ENCODE measurements at regions not wholly inside any gene's neighbourhood (a gene's known extent, or its start where the extent isn't known, plus 50 kb on each side); places are given as distances from the start of the nearest gene placed in this dataset.

DNA sequence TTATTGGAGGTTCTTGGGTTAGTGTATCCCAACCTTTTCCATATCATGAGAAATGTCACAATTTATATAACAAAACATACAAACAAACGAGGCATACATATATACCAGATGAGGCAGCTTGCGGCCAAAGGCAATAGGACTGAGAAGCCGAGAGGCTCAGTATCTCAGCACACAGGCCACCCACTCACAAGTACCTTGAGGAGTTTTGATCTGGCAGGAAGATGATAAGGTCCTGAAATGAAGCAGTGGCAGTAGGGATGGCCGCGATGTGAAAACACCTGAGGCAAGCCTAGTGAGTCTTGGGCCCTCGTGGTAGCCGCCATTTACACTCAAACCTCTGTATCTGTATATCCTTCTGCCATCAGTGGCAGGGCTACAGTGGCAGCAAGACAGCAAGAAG lies 55.3 kb upstream of the PRPS1 start:
- Histone ChIP-seq H3K4me3 (ENCODE audit: extremely low read depth, insufficient read depth, low read length, poor library complexity, severe bottlenecking) (no peak overlapping the region), H3K27ac (ENCODE audit: low read depth, low read length, severe bottlenecking) (no peak overlapping the region), H3K36me3 (ENCODE audit: control insufficient read depth, insufficient read depth, low read length) (no peaks in the 10 kb centered on the region), H3K9me3 (ENCODE audit: control insufficient read depth, low read length) (peaks cover 6% of the 10 kb centered on the region), H3K4me1 (ENCODE audit: control insufficient read depth, insufficient read depth, low read length, poor library complexity, severe bottlenecking) (peaks cover 30% of the 10 kb centered on the region)
- 100% methylated on average over 2 of the region's 7 CpGs; no CpG with 5 or more reads in 1 of the 2 experiments for WGBS, 2 experiments (ENCODE audit: insufficient coverage in 2 of 2)

DNA sequence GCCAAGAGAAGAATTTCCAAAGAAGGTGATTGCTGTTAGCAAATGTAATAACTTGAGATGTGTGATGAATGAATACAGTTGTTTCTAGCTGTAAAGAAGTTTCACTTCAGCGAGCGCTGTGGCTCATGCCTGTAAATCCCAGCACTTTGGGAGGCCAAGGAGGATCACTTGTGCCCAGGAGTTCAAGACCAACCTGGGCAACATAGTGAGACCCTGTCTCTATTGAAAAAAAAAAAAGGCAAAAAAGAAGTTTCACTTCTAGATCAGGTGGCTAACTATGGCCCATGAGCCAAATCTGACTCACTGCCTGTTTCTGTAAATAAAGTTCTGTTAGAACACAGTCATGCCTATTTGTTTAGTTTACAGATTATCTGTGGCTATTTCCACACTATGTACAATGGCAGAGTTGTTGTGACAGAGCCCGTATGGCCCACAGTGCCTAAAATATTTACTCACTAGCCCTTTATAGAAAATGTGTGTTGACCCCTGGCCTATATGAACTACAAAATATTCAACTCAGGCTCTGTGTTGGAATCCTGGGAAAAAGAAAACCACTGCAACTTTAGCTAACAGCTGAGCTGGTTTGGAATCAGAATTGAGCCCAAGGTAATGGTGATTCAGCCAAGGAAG lies 54.1 kb upstream of the PRPS1 start:
- 80 to 100% methylated on average over 2 of the region's 3 CpGs for WGBS, 2 experiments (ENCODE audit: insufficient coverage in 2 of 2)
- H3K27ac ChIP-seq (ENCODE audit: low read depth, low read length, severe bottlenecking), result peak overlapping the region; percentile 67
- peaks cover 30% of the 10 kb centered on the region for H3K4me1 ChIP-seq (ENCODE audit: control insufficient read depth, insufficient read depth, low read length, poor library complexity, severe bottlenecking)
- no peaks in the 10 kb centered on the region for H3K36me3 ChIP-seq (ENCODE audit: control insufficient read depth, insufficient read depth, low read length)
- peaks cover 6% of the 10 kb centered on the region for H3K9me3 ChIP-seq (ENCODE audit: control insufficient read depth, low read length)
- no peak overlapping the region for H3K4me3 ChIP-seq (ENCODE audit: extremely low read depth, insufficient read depth, low read length, poor library complexity, severe bottlenecking)

DNA sequence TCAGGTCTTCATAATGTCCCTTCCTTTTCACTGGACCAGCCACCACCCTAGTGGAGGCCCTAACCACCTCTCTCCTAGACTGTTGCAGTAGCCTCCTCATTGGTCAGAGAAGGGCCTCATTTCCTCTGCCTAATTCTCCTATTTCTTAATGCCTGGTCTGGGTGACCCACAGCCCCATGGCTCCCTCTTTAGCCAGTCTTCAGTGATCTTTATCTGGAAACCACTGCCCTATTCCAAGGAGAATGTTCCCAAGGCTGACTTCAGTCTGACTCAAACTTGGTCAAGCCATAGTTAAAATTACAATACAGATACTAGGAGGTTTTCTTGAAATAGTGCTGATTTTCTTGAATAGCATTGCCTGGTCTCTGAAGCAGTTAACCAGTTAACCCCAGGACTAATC lies 53.6 kb upstream of the PRPS1 start:
- H3K36me3 ChIP-seq (ENCODE audit: control insufficient read depth, insufficient read depth, low read length), result no peaks in the 10 kb centered on the region
- peak overlapping the region; percentile 67 for H3K27ac ChIP-seq (ENCODE audit: low read depth, low read length, severe bottlenecking)
- peaks cover 6% of the 10 kb centered on the region for H3K9me3 ChIP-seq (ENCODE audit: control insufficient read depth, low read length)
- H3K4me1 ChIP-seq (ENCODE audit: control insufficient read depth, insufficient read depth, low read length, poor library complexity, severe bottlenecking), result peaks cover 27% of the 10 kb centered on the region
- no peak overlapping the region for H3K4me3 ChIP-seq (ENCODE audit: extremely low read depth, insufficient read depth, low read length, poor library complexity, severe bottlenecking)

DNA sequence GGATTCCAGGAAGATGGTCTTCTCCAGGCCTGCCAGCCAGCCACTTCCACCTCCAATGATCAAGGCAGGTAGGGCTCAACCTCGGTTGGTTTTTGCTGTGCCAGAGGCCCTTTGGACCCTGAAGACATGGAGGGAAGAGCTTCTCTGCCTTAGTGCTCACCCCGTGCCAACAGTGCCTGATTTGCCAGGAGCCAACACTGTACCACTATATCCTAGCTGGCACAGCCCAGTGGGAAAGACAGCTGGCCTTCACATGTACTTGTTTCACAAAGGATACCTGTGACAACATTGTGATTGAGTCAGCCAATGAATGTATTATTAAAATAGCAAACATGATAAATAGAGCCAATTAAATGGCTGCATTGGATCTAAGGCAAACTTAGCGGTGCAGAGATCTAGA lies 51.9 kb upstream of the PRPS1 start:
- peaks cover 6% of the 10 kb centered on the region for H3K9me3 ChIP-seq (ENCODE audit: control insufficient read depth, low read length)
- 100% methylated on average over 2 of the region's 3 CpGs; no CpG with 5 or more reads in 1 of the 2 experiments for WGBS, 2 experiments (ENCODE audit: insufficient coverage in 2 of 2)
- H3K36me3 ChIP-seq (ENCODE audit: control insufficient read depth, insufficient read depth, low read length), result no peaks in the 10 kb centered on the region
- no peak overlapping the region for H3K4me3 ChIP-seq (ENCODE audit: extremely low read depth, insufficient read depth, low read length, poor library complexity, severe bottlenecking)
- H3K27ac ChIP-seq (ENCODE audit: low read depth, low read length, severe bottlenecking), result no peak overlapping the region
- H3K4me1 ChIP-seq (ENCODE audit: control insufficient read depth, insufficient read depth, low read length, poor library complexity, severe bottlenecking), result peaks cover 19% of the 10 kb centered on the region

DNA sequence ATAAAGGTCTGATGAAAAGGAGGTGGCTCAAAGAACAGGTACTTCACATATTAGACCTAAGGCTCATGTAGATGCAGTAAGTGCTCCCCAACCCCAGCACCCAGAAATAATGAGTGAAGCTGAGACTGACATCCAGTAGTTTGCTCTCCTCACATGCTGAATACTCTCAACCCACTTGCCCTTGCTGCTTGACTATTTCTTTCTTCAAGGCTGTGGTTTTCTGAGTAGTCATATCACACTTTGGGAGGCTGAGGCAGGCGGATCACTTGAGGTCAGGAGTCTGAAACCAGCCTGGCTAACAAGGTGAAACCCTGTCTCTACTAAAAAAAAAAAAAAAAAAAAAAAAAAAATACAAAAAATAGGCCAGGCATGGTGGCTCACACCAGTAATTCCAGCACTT lies 51.5 kb upstream of the PRPS1 start:
- peaks cover 19% of the 10 kb centered on the region for H3K4me1 ChIP-seq (ENCODE audit: control insufficient read depth, insufficient read depth, low read length, poor library complexity, severe bottlenecking)
- no CpG with 5 or more reads among the region's 1 CpG for WGBS, 2 experiments (ENCODE audit: insufficient coverage in 2 of 2)
- H3K9me3 ChIP-seq (ENCODE audit: control insufficient read depth, low read length), result peaks cover 6% of the 10 kb centered on the region
- H3K27ac ChIP-seq (ENCODE audit: low read depth, low read length, severe bottlenecking), result no peak overlapping the region
- no peaks in the 10 kb centered on the region for H3K36me3 ChIP-seq (ENCODE audit: control insufficient read depth, insufficient read depth, low read length)
- H3K4me3 ChIP-seq (ENCODE audit: extremely low read depth, insufficient read depth, low read length, poor library complexity, severe bottlenecking), result no peak overlapping the region

DNA sequence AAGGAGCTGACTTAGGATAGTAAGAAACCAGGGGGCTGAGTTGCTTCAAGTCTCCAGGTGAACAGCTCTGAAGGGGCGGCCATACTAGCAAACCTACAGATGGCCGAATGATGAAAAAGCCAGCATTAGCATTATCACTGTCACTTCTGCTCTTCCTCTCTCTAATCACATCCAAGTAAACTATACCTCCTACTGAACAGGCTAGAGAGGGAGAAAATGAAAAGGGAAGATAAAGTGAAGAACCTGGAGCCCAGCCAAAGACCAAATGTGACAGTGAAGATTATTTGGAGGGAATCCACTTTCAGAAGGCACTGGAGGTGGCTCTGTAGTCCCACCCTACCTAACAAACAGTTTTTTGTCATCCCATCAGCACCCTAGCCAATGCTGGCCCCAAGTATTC lies 50.4 kb upstream of the PRPS1 start:
- Histone ChIP-seq H3K4me1 (ENCODE audit: control insufficient read depth, insufficient read depth, low read length, poor library complexity, severe bottlenecking) (peaks cover 19% of the 10 kb centered on the region), H3K9me3 (ENCODE audit: control insufficient read depth, low read length) (no peaks in the 10 kb centered on the region), H3K4me3 (ENCODE audit: extremely low read depth, insufficient read depth, low read length, poor library complexity, severe bottlenecking) (no peak overlapping the region), H3K36me3 (ENCODE audit: control insufficient read depth, insufficient read depth, low read length) (no peaks in the 10 kb centered on the region), H3K27ac (ENCODE audit: low read depth, low read length, severe bottlenecking) (no peak overlapping the region)
- WGBS, 2 experiments (ENCODE audit: insufficient coverage in 2 of 2), result no CpG with 5 or more reads among the region's 2 CpGs

Data from mesodermal cell (in vitro differentiated cells).